LNCAP (cell line): ENCODE measurements at regions not wholly inside any gene's neighbourhood (a gene's known extent, or its start where the extent isn't known, plus 50 kb on each side); places are given as distances from the start of the nearest gene placed in this dataset.

ENCODE experiments used
- CTCF ChIP-seq: fragments of 450-650 bp; IDR thresholded peaks from 2 replicates; pipeline ENCODE4 v1.5.1; 2017; ENCODE audit warnings: mild to moderate bottlenecking

- no peak for TF ChIP-seq CTCF
Observed at GRCh38 chr4:179128299-179128698, 1686.1 kb upstream of the AGA start.

DNA sequence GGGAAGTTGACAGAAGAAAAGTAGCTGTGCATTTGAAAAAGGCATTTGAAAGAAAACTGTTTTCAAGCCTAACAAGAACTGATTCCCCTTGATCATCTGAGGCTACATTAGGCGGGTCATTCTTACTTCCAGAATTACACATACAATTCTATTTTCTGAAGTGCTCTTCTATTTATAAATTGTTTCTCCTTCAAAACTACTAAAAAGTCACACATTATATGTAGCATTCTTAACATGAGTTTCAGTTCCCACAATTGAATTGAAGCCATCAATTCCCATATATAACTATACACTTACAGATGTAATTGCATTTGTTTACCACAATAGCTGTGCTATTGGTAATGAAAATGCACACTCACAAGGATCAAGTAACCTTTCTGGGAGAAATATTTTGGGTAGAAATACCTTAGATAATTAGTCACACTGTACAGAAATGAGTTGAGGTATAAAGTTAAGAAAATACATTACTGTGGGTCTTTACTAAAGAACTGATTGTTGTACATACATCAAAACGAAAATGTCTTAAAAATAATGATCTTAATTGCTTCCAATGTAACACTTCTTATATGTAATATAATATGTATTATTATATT, 1688.0 kb upstream of the AGA start:
- no peak for TF ChIP-seq CTCF

GRCh38 chr4:179145746-179146525, 1703.7 kb upstream of the AGA start:
- no peak for TF ChIP-seq CTCF

DNA sequence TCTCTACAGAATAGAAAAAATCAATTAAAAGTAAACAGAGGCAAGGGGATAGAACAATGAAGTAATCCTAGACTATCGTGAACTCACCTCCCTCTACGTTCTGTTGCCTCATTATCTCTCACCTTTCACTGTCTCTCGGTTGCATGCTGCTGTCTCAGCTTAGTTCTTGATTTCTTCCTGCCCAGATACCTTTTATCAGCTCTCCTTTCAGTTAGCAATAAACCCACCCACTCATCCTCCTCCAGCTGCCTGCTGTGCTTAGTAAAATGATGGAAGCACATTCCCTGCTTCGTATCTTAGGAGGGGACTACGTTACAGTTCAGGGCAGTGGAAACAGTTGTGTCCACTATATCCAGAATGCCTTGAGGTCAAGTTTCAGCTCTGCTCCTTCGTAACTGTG, 1709.5 kb upstream of the AGA start:
- TF ChIP-seq CTCF = no peak

GRCh38 chr4:179163147-179163546, 1720.9 kb upstream of the AGA start:
- no peak for TF ChIP-seq CTCF

- TF ChIP-seq CTCF = no peak
Observed at GRCh38 chr4:179164267-179164999, 1722.2 kb upstream of the AGA start.

- TF ChIP-seq CTCF = no peak
Observed at GRCh38 chr4:179165000-179165738, 1722.9 kb upstream of the AGA start.
